ENCODE measurements at regions not wholly inside any gene's neighbourhood (a gene's known extent, or its start where the extent isn't known, plus 50 kb on each side); places are given as distances from the start of the nearest gene placed in this dataset.

DNA sequence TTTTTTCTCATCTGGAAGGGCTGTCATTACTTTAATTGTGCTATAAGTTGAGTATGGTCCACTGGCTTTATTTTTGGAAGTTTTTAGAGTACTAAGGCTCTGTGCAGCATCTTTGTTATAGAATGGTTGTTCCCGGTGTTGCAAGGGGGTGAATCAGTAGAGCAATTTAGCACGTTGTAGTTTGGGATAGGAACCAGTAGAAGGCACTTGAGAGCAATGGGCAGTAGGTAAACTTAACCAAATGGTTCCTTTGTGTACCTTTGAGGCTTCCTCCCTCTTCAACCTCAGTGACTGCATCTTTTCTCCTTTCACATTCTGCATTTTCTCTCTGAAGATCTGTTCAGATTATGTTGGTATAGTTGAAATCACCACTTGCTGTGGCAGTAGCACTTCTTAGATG is 238.2 kb upstream of the SYT4 start:
- Histone ChIP-seq H3K27me3 (ENCODE audit: control insufficient read depth in 1 of 2, insufficient read depth in 2 of 2, low read length in 2 of 2) (no peaks in the 10 kb centered on the region), H3K9me3 (ENCODE audit: control insufficient read depth in 1 of 2, insufficient read depth in 1 of 2, low read length in 2 of 2) (no peaks in the 10 kb centered on the region), H3K27ac (ENCODE audit: low read depth in 1 of 2, low read length in 2 of 2) (no peak overlapping the region), H3K4me3 (ENCODE audit: low read length) (no peak overlapping the region), H3K36me3 (ENCODE audit: insufficient read depth, low read length) (no peaks in the 10 kb centered on the region), H3K4me1 (ENCODE audit: insufficient read depth, low read length) (no peaks in the 10 kb centered on the region)
- ATAC-seq (ENCODE audit: poor library complexity) (no peak), DNase-seq (no peak)
- H3K27ac Mint-ChIP-seq, result no peak overlapping the region
- ChIA-PET POLR2A (no interaction called here), CTCF (no interaction called here)
- H3K36me3 Mint-ChIP-seq (ENCODE audit: low read depth), result no peaks in the 10 kb centered on the region
- TF ChIP-seq CTCF (IDR thresholded peaks at IDR 0.05), result no peak
- H3K9me3 Mint-ChIP-seq, result peaks cover 21% of the 10 kb centered on the region
- no peaks in the 10 kb centered on the region for H3K27me3 Mint-ChIP-seq
- intact Hi-C loops (cut with DNase I, micrococcal nuclease), result no loop called here
- H3K4me3 Mint-ChIP-seq, result no peak overlapping the region
- H3K4me1 Mint-ChIP-seq (ENCODE audit: low read depth), result no peaks in the 10 kb centered on the region

- ATAC-seq (ENCODE audit: poor library complexity) (no peak), DNase-seq (no peak)
- Histone ChIP-seq H3K36me3 (ENCODE audit: insufficient read depth, low read length) (no peaks in the 10 kb centered on the region), H3K27me3 (ENCODE audit: control insufficient read depth in 1 of 2, insufficient read depth in 2 of 2, low read length in 2 of 2) (no peaks in the 10 kb centered on the region), H3K4me3 (ENCODE audit: low read length) (no peak overlapping the region), H3K27ac (ENCODE audit: low read depth in 1 of 2, low read length in 2 of 2) (no peak overlapping the region), H3K4me1 (ENCODE audit: insufficient read depth, low read length) (no peaks in the 10 kb centered on the region), H3K9me3 (ENCODE audit: control insufficient read depth in 1 of 2, insufficient read depth in 1 of 2, low read length in 2 of 2) (no peaks in the 10 kb centered on the region)
- no peak for TF ChIP-seq CTCF (IDR thresholded peaks at IDR 0.05)
- H3K4me1 Mint-ChIP-seq (ENCODE audit: low read depth), result no peaks in the 10 kb centered on the region
- ChIA-PET POLR2A (no interaction called here), CTCF (no interaction called here)
- H3K9me3 Mint-ChIP-seq, result no peaks in the 10 kb centered on the region
- H3K27me3 Mint-ChIP-seq, result no peaks in the 10 kb centered on the region
- no peaks in the 10 kb centered on the region for H3K36me3 Mint-ChIP-seq (ENCODE audit: low read depth)
- no peak overlapping the region for H3K4me3 Mint-ChIP-seq
- intact Hi-C loops (cut with DNase I, micrococcal nuclease), result no loop called here
- no peak overlapping the region for H3K27ac Mint-ChIP-seq
These were observed 247.0 kb upstream of the SYT4 start for GRCh38 chr18:43524260-43524659.

- Histone ChIP-seq H3K27me3 (ENCODE audit: control insufficient read depth in 1 of 2, insufficient read depth in 2 of 2, low read length in 2 of 2) (no peaks in the 10 kb centered on the region), H3K4me3 (ENCODE audit: low read length) (no peak overlapping the region), H3K27ac (ENCODE audit: low read depth in 1 of 2, low read length in 2 of 2) (no peak overlapping the region), H3K4me1 (ENCODE audit: insufficient read depth, low read length) (no peaks in the 10 kb centered on the region), H3K36me3 (ENCODE audit: insufficient read depth, low read length) (no peaks in the 10 kb centered on the region), H3K9me3 (ENCODE audit: control insufficient read depth in 1 of 2, insufficient read depth in 1 of 2, low read length in 2 of 2) (no peaks in the 10 kb centered on the region)
- DNase-seq, result no peak
- H3K9me3 Mint-ChIP-seq, result no peaks in the 10 kb centered on the region
- ChIA-PET CTCF (no interaction called here), POLR2A (no interaction called here)
- TF ChIP-seq CTCF (IDR thresholded peaks at IDR 0.05), result no peak
- ATAC-seq (ENCODE audit: poor library complexity), result no peak
- intact Hi-C loops (cut with DNase I, micrococcal nuclease), result no loop called here
- H3K27me3 Mint-ChIP-seq, result no peaks in the 10 kb centered on the region
- H3K4me3 Mint-ChIP-seq, result no peak overlapping the region
- no peak overlapping the region for H3K27ac Mint-ChIP-seq
- no peaks in the 10 kb centered on the region for H3K4me1 Mint-ChIP-seq (ENCODE audit: low read depth)
- no peaks in the 10 kb centered on the region for H3K36me3 Mint-ChIP-seq (ENCODE audit: low read depth)
These were observed 247.9 kb upstream of the SYT4 start for GRCh38 chr18:43525169-43525568.
